KBM-7 (cell line): ENCODE measurements at regions not wholly inside any gene's neighbourhood (a gene's known extent, or its start where the extent isn't known, plus 50 kb on each side); places are given as distances from the start of the nearest gene placed in this dataset.
A peak's percentile ranks its signal among the peaks of the same experiment; 100 is the strongest.

ENCODE experiments used
- DNase-seq: peaks from one replicate; pipeline ENCODE4 v3.0.0-alpha.2; 2015
- in situ Hi-C: fragments of 300-500 bp; cut with MboI; formaldehyde crosslinking; loops from 2 replicates; pipeline ENCODE4 v1.14.3; 2020; ENCODE audit warnings: low sequenced_read_pairs, low pct_unique_long_range_greater_than_20kb, mixed read lengths

DNA sequence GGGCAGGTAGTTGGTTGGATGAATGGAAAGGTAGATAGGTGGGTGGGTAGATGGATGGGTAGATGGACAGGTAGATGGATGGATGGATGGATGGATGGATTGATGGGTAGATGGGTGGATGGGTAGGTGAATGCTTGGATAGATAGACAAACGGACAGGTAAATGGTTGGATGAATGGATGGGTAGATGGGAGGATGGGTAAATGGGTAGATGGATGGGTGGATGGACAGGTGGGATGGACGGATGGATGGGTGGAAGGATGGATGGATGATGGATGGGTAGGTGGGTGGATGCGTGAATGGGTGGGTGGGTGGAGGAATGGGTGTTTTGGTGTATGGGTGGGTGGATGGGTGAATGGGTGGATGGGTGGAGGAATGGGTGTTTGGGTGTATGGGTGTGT is 50.1 kb upstream of the ASAP2 start:
- DNase-seq = no peak
- in situ Hi-C loops = no loop called here

DNA sequence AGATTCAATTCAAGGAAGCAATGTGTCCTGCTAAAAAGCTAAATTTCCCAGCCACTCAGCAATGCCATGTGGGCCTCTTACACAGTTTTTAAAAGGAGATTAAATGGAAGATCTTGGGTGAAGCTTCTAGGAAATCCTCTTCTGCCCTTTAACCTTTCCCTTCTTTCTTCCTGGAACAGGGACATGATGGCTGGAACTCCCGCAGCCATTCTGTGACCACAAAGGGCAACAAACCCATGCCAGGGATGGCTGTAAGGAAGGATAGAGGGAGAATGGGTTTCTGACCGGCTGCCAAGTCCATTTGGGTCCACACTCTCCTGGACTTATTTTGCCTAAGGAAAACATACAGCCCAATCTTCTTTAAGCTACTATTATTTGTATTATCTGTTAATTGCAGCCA is 52.6 kb upstream of the ASAP2 start:
- in situ Hi-C loops = no loop called here
- no peak for DNase-seq

DNA sequence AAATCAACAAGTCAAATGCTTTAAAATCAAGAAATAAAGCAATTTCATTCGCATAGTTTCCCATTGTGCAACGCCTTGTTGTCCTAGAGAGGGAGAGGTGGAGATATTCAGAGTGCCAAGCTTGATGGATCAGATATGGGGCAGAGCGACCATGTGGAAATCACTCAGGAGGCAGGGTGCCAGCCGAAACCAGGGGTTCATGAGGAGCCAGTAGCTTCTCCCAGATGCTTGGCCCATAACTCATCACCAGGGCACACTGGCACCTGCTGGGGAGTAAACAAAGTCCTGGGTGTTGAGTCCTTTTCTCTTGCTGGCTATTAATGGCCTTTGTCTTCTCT is 53.0 kb upstream of the ASAP2 start:
- in situ Hi-C loops = no loop called here
- no peak for DNase-seq

DNA sequence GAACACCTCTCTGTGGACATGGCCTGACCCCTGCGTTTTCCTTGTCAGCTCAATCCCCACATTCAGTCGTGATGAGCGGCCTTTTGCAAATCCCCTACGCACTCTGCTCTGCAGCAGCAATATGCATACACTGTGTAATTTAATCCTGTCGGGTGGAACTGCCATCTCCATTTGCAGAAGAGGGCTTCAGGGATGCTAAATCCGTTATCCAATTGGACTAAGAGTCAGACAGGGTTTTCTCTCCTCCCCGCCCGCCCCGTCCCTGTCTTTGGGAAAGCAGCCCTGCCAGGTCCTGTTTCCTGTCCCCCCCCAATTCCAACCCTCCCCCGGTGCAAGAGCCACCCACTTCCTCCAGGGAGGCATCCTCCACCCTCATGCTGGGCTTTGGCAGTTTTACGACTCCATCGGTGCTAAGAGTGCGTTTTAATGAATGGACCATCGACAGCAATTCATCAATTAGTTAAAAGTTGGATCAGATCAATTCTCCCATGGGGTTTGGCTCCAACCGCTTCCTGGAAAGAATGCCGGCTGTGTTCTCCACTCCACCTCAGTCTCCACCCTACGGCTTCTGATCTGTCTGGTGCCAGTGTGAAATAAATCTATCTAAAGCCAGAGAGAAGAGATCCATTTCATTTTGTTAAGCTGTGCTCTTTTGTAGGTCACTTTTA is 53.5 kb upstream of the ASAP2 start:
- in situ Hi-C loops = no loop called here
- no peak for DNase-seq

DNA sequence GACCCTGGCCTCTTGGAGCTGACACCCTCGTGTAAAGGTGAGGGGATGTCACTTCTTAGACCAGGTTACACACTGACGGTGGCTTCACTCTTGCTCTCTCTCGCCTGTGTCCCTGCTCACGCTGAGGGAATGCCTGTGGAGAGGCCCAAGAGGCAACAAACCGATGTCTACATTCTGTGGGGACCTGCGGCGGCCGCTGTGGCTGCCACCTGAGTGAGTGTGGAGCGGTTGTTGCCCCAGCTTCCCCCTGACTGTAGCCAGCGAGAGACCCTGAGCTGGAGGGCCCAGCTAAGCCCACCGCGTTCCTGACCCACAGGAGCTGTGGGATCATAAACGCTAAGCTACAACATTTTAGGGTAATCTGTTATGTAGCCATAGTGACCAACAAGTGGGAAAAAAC is 55.7 kb upstream of the ASAP2 start:
- no peak for DNase-seq
- in situ Hi-C loops = no loop called here

DNA sequence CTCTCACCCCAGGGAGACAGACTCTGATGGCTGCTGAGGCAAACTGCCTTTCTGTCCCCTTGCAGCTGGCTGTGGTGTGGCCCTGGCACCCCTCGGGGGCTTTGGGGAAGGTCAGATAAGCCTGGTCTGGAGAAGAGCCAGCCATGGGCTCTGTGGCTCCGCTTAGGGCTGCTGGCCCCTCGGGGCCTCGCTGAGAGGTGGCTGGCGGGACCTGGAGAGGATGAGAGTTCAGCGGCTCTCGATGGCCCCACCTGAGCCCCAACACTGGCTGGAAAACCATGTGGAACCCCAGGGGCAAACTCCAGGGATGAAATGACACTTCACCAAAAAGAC is 56.1 kb upstream of the ASAP2 start:
- in situ Hi-C loops = no loop called here
- DNase-seq = no peak

DNA sequence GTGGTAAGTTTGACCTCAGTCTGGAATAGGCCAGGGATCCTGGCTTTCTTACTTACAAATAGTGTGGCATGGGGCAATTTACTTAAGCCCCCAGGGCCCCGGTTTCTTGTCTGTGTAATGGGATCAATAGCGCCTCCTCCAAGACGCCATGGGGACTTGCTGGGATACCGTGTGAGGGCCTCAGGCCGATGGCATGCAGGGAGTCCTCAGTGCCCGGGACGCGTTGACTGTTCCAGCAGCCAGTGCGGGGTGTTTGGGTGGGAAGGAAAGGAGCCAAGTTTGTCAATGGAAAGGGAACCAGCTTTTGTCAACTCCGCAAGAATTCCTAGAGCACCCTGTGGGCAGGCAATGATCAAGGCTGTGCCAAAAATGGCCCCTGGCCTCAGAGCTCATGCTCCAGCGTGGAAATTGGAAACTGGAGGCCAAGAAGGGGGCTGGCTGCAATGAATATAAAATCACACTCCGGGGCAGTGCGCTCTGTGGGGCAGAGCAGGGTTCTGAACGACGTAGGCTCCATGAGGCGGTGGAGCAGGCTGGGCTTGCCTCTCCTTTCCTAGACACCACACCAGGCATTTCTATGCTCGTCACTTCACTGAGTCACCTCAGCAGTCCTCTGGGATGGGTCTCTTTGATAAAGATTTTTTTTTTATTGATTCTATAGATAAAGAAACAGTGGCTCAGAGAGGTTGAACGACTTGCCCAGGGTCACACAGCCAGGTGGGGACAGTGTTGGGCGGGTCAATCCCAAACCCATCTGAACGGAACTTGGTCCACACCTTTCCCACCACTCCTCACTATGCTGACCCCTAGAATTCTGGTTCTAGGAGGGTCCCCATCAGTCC is 56.7 kb upstream of the ASAP2 start:
- in situ Hi-C loops = loop anchor here (25.0 kb wide), 1 partner anchor 187 kb away; no protein-coding TSS in a partner anchor
- no peak for DNase-seq

DNA sequence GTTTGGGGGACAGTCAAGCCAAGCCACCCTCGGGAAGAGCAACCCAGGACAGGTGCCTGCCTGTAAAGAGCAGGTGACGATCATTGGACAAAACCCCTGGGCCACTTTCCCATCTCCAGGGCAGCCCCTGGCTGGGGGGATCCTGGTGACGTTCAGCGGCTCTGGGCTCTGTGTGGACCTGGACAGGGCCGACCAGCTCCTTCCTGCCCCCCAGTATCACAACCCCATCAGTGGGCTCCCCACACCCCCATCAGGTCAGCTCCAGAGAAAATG is 57.3 kb upstream of the ASAP2 start:
- in situ Hi-C loops = loop anchor here (25.0 kb wide), 1 partner anchor 188 kb away; no protein-coding TSS in a partner anchor
- no peak for DNase-seq

DNA sequence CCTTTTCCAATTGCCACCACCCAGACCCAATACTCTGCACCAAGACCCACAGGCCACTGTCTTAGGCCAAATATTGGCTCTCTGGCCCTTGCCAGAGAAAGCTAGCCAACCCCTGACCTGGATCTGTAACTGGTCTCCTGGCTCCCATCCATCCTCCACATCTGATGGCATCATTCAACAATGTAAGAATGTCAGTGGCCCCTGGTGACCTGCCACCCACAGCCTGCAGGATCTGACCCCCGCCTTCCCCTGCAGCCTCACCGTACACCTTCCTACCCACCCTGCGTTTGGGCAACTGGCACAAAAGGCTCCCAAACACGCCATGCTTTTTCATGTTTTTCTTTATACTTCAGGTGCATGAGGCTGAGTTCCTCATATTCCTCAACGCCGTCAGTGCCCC is 60.0 kb upstream of the ASAP2 start:
- DNase-seq = no peak
- in situ Hi-C loops = loop anchor here (25.0 kb wide), 1 partner anchor 191 kb away; no protein-coding TSS in a partner anchor

DNA sequence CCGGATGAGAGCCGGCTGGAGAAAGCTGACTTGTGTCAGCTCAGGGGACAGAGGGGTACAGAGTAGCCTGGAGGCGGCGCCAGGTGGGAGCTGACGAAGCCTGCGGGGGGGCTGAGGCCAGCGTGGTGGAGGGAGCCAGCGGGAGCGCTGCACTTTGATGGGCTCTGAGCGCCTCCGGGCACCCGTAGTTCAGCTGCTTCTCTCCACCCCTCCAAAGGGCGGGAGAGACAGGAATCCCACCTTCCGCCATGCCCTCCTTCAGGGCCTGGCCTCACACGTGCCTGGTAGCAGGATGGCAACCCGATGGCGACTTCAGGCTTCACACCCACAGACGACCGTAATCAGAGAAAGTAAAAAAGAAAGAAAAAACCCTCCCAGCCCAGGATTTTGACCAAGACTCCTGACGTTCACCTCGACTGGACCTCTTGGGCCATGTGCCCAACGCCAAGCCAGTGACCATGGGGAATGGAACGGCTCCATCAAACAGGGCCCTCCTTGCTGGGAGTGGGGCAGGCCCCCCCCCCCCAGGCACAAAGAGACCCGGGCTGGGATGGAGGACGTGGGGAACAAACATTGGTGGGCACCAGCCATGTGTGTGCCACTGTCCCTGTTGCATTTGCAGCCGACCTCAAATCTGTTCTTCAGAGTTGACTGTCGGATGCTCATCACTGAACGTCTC is 60.7 kb upstream of the ASAP2 start:
- in situ Hi-C loops = loop anchor here (25.0 kb wide), 1 partner anchor 191 kb away; no protein-coding TSS in a partner anchor
- no peak for DNase-seq

DNA sequence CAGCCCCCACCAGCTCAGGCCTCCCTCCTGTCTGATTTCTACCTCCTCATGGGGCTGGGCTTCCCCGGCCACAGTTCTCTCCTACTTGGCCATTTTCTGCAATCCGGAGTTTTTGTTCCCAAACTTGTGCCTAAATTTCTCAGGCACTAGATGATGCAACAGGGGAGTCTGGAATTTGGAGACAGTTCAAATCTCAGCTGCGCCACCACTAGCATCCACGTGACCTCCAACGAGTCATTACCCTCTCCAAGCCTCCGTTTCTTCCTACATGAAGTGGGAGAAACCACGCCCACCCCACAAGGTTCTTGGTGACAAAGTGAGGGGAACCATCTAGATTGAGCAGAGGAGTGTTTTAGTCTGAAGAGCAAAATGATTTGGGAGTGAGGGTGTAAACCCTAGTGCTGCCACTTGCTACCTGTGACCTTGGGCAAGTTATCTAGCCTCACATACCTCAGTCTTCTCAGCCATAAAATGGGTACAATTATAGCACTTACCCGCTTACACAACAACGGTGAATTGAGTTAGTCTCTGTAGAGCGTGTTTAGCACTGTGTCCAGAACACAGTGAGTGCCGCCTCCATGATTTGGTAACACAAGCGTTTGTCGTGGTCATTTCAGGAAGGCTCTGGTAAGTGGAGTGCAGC is 61.4 kb upstream of the ASAP2 start:
- in situ Hi-C loops = loop anchor here (25.0 kb wide), 1 partner anchor 192 kb away; no protein-coding TSS in a partner anchor
- DNase-seq = no peak

DNA sequence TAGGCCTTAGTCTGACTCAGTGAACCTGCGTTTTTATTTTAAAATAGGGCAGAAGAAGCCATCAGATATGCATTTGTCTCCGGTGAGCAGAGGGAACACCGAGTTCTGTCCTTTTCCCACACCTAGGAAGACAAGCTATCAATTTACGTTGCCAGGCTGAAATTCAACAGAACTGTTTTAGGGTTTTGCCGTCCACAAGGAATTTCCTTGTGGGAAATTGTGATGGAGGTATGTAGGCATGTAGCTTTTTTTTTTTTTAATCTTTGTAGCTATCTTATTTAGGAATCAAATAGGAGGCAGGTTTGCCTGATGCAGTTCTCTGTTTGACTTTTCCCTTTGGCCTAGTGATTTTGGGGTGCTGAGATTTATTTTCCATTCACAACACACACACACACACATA is 62.0 kb upstream of the ASAP2 start:
- in situ Hi-C loops = loop anchor here (25.0 kb wide), 1 partner anchor 193 kb away; no protein-coding TSS in a partner anchor
- no peak for DNase-seq

DNA sequence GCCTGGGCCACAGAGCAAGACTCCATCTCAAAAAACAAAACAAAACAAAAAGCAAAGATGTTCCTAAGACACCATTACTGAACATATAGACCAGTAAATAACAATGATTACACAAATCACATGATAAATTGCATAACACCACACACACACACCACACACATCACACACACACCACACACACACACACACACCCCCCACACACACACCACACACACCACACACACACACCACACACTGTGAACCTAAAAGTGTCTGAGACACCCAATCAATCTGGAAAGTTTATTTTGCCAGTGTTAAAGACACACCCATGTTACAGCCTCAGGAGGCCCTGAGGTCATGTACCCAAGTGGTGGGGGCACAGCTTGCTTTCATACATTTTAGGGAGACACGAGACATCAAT is 62.6 kb upstream of the ASAP2 start:
- in situ Hi-C loops = loop anchor here (25.0 kb wide), 1 partner anchor 193 kb away; no protein-coding TSS in a partner anchor
- no peak for DNase-seq

DNA sequence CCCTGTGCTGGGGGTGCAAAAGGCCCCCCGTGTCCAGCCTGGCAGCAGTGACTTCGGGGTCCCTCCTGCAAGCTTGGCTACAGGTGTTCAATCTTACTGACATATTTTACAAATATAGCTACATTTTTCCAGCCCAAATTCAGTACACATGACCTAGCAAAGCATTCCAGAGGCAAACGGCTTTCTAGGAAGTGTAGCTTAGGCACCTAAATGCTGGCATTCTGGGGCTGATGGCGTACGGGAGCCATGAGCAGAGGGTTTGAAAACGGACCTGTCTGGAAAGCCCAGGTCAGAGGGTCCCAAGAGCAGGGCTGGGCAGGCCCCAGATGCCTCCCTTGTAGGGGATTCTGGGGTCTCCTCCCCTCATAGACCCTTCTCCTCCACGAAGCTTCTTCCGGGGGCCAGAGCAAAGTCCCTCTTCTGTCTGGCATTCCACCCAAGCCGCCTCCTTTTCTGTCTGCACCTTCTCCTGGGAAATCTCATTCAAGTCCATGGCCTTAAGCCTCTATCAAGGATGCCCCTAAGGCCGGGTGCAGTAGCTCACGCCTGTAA is 63.3 kb upstream of the ASAP2 start:
- in situ Hi-C loops = loop anchor here (25.0 kb wide), 1 partner anchor 194 kb away; no protein-coding TSS in a partner anchor
- no peak for DNase-seq

DNA sequence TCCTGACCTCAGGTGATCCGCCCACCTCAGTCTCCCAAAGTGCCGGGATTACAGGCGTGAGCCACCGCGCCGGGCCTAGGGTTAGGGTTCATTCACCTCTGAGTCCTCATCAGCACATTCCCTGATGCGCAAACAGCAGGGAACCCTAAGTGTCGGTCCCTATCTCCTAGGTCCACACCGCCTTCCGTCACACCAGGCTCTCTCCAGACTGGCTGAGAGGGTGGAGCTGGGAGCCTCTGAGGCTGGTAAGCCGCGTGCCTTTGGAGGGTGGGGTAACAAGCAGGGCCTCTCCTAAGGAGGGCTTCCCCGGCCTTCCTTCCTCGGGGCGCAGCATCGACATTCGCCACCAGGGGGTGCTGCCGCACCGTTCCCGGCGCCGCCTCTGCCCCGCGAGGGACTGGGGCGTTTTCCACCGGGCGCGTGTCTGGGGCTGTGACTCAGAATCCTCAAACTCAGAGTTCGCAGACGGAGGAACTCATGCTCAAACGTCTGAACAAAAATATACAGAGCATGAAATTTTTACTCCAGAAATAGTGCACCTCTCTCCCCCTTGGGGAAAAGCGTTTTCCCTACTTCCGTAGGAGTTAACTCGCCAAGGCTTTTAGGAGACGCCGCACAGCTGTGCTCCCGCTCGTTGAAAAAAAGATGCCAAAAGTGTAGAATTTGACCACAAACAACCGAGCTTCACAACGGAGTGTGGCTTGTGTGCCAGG is 63.9 kb upstream of the ASAP2 start:
- in situ Hi-C loops = loop anchor here (25.0 kb wide), 1 partner anchor 195 kb away; no protein-coding TSS in a partner anchor
- DNase-seq = peak; percentile 88

DNA sequence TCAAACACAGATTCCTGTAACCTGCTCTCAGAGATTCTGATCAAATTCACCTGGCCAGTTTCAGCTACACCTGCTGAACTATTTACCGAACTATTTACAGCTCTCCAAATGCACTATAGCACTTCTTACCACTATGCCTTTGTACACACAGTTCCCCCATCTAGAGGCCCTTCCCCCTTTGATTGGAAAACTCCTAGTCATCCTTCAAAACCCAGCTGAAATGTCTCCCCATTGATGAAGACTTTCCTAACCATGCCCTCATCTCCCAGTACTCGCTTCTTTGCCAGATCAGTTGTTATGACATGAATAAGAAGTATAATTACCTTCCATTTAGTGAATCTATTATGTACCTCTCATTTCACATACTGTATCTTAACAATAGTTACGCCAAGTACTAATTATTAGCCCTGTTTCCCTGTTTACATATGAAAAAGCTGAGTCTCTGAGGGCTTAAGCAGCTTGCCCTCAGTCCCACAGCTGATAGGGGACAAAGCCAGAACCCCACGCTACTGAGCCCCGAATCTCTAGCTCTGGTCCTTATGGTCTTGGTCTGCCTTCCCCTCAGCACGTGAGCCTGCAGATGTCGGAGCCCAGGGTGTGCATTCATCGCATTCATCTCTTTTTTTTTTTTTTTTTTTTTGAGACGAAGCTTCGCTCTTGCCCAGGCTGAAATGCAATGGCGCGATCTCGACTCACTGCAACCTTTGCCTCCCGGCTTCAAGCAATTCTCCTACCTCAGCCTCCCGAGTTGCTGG is 64.7 kb upstream of the ASAP2 start:
- no peak for DNase-seq
- in situ Hi-C loops = loop anchor here (25.0 kb wide), 1 partner anchor 195 kb away; no protein-coding TSS in a partner anchor

DNA sequence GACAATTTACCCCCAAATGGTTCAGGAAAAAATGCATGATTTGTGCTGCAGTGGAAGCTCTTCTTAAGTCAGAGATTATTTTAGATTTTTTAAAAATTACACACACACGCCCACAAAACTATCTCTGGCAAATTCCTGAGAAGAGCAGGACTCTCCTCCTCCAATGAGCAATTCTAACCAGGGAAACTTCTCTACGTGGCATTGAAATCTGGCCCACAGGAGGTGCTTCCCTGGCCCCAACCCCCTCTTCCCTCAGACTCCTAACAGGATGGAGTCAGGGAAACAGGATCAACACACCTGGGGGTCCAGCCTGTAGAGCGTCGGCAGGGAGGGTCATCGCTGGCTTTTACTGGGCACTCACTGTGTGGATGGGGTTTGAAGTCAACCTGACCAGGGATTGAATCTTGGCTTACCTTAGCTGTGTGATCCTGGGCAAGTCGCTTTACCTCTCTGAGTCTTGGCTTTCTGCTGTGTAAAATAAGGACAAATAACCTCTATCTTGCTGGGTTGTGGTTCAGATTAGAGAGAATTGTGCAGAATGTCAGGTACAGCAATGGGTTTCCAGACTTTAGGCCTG is 65.4 kb upstream of the ASAP2 start:
- in situ Hi-C loops = loop anchor here (25.0 kb wide), 1 partner anchor 196 kb away; no protein-coding TSS in a partner anchor
- no peak for DNase-seq

DNA sequence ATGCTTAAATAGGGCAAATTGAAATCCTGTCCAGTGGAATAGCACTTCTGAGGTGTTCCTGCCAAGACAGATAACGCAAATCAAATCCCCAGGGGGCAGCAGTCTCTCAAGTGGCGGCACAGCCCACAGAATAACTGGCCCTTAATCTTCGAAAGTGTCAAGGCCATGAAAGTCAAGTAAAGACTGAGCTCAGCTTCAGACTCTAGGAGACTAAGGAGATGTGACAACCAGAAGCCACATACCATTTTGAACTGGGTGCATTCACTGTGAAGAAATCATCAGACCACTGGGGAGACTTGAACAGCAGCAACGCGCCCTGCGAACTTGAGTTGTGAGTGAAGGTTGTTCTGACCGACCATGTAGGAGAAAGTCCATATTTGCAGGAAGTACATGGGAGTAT is 66.0 kb upstream of the ASAP2 start:
- in situ Hi-C loops = loop anchor here (25.0 kb wide), 1 partner anchor 197 kb away; no protein-coding TSS in a partner anchor
- DNase-seq = peak; percentile 19
